Body of pancreas (tissue), 4 donors: ENCODE measurements at regions not wholly inside any gene's neighbourhood (a gene's known extent, or its start where the extent isn't known, plus 50 kb on each side); places are given as distances from the start of the nearest gene placed in this dataset.

Experiments used
- POLR2A ChIP-seq, 3 donors: fragments of 450-650 bp; IDR thresholded peaks; one replicate each; pipeline ENCODE4 v1.6.1; 2016; ENCODE audit warnings: antibody characterized with exemption in 3 of 3, mild to moderate bottlenecking in 2 of 3
- TF ChIP-seq, protein P1 (sequence below), 7 experiments: fragments of 450-650 bp in 4 of 7; fragments of 200-600 bp in 3 of 7; sonication (generic) in 3 of 7; IDR thresholded peaks; one replicate each; pipeline ENCODE4 v1.5.1; 2016 to 2019; ENCODE audit warnings: antibody characterized with exemption in 7 of 7

DNA sequence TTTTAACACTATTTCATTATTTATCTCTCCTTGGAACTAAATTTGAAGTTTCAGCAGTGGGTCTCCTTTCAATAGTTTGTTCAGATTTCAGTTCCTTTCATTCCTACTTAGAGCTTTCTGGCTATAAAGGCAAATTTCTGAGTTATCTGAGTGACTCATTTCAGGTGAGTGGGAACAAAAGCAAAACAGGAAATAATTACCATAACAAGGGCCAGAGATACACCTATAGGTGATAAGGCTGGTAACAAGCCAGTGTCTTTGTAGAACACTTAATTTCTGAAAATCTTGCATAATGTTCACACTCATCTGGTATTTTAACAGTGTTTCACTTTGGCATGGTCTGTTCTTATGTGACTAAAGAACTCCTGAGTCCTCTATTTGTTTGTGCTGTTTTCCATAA lies 64.5 kb upstream of the PRRC2C start:
- TF ChIP-seq, protein P1, sequence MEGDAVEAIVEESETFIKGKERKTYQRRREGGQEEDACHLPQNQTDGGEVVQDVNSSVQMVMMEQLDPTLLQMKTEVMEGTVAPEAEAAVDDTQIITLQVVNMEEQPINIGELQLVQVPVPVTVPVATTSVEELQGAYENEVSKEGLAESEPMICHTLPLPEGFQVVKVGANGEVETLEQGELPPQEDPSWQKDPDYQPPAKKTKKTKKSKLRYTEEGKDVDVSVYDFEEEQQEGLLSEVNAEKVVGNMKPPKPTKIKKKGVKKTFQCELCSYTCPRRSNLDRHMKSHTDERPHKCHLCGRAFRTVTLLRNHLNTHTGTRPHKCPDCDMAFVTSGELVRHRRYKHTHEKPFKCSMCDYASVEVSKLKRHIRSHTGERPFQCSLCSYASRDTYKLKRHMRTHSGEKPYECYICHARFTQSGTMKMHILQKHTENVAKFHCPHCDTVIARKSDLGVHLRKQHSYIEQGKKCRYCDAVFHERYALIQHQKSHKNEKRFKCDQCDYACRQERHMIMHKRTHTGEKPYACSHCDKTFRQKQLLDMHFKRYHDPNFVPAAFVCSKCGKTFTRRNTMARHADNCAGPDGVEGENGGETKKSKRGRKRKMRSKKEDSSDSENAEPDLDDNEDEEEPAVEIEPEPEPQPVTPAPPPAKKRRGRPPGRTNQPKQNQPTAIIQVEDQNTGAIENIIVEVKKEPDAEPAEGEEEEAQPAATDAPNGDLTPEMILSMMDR (IDR thresholded peaks at IDR 0.05): no peak
- no peak for TF ChIP-seq POLR2A (IDR thresholded peaks at IDR 0.05)
